SJCRH30 (cell line): ENCODE measurements at regions not wholly inside any gene's neighbourhood (a gene's known extent, or its start where the extent isn't known, plus 50 kb on each side); places are given as distances from the start of the nearest gene placed in this dataset.
A peak's percentile ranks its signal among the peaks of the same experiment; 100 is the strongest.
"Not testable (repeated sequence)": the region's sequence is repeated elsewhere in the genome, so short reads cannot be mapped to it uniquely, and the experiment has no call there.

Experiments used
- DNase-seq, 2 experiments: peaks; one replicate each; pipeline ENCODE4 v3.0.0-alpha.2; 2015 to 2020
- H3K27ac ChIP-seq: fragments of 250-450 bp; sonication (Bioruptor Pico); 2 replicates; pipeline ENCODE4 v1.5.1; 2020; ENCODE audit warnings: mild to moderate bottlenecking, moderate library complexity
- H3K27me3 ChIP-seq: fragments of 250-450 bp; sonication (Bioruptor Pico); 2 replicates; pipeline ENCODE4 v1.5.1; 2020; ENCODE audit warnings: mild to moderate bottlenecking, moderate library complexity
- H3K36me3 ChIP-seq: fragments of 250-450 bp; sonication (Bioruptor Pico); 2 replicates; pipeline ENCODE4 v1.5.1; 2020; ENCODE audit warnings: mild to moderate bottlenecking, moderate library complexity
- H3K4me1 ChIP-seq: fragments of 250-450 bp; sonication (Bioruptor Pico); 2 replicates; pipeline ENCODE4 v1.5.1; 2020; ENCODE audit warnings: mild to moderate bottlenecking, moderate library complexity
- H3K4me3 ChIP-seq: fragments of 250-450 bp; sonication (Bioruptor Pico); 2 replicates; pipeline ENCODE4 v1.5.1; 2020; ENCODE audit warnings: mild to moderate bottlenecking, moderate library complexity
- H3K9me3 ChIP-seq: fragments of 250-450 bp; sonication (Bioruptor Pico); replicated peaks from 2 replicates; pipeline ENCODE4 v1.5.1; 2020; ENCODE audit warnings: mild to moderate bottlenecking, moderate library complexity

GRCh38 chr20:29516847-29517246, 1740.6 kb upstream of the DEFB115 start:
- H3K27ac ChIP-seq, DNase-seq, H3K36me3 ChIP-seq: not testable (repeated sequence)

GRCh38 chr20:29519610-29520241, 1737.7 kb upstream of the DEFB115 start:
- H3K4me3 ChIP-seq, H3K36me3 ChIP-seq, H3K4me1 ChIP-seq, H3K27me3 ChIP-seq, H3K9me3 ChIP-seq, H3K27ac ChIP-seq: not testable (repeated sequence)
- DNase-seq = peak in 1 of 2 experiments; percentile 11

More at GRCh38 chr20:29516847-29517246, 1740.6 kb upstream of the DEFB115 start:
- H3K4me3 ChIP-seq, H3K27me3 ChIP-seq, H3K4me1 ChIP-seq, H3K9me3 ChIP-seq: not testable (repeated sequence)

- H3K4me1 ChIP-seq, H3K36me3 ChIP-seq, H3K27me3 ChIP-seq, H3K27ac ChIP-seq, H3K4me3 ChIP-seq, H3K9me3 ChIP-seq: not testable (repeated sequence)
- DNase-seq = peak in 1 of 2 experiments; percentile 56
Observed at GRCh38 chr20:29533566-29534177, 1723.8 kb upstream of the DEFB115 start.

GRCh38 chr20:29566901-29567635, 1690.4 kb upstream of the DEFB115 start:
- H3K4me3 ChIP-seq, H3K27ac ChIP-seq, H3K9me3 ChIP-seq, H3K27me3 ChIP-seq, DNase-seq, H3K36me3 ChIP-seq, H3K4me1 ChIP-seq: not testable (repeated sequence)

GRCh38 chr20:29567671-29568070, 1689.8 kb upstream of the DEFB115 start:
- H3K27ac ChIP-seq, H3K9me3 ChIP-seq, H3K4me3 ChIP-seq, H3K27me3 ChIP-seq, H3K4me1 ChIP-seq, H3K36me3 ChIP-seq, DNase-seq: not testable (repeated sequence)

- not testable (repeated sequence) for H3K27ac ChIP-seq, H3K27me3 ChIP-seq, DNase-seq
Observed at GRCh38 chr20:29570126-29570525, 1687.3 kb upstream of the DEFB115 start.

GRCh38 chr20:29589530-29589929, 1667.9 kb upstream of the DEFB115 start:
- not testable (repeated sequence) for H3K27me3 ChIP-seq, H3K27ac ChIP-seq, H3K36me3 ChIP-seq, DNase-seq, H3K4me3 ChIP-seq, H3K9me3 ChIP-seq, H3K4me1 ChIP-seq

More at GRCh38 chr20:29570126-29570525, 1687.3 kb upstream of the DEFB115 start:
- H3K4me3 ChIP-seq, H3K9me3 ChIP-seq, H3K36me3 ChIP-seq, H3K4me1 ChIP-seq: not testable (repeated sequence)

- DNase-seq, H3K9me3 ChIP-seq, H3K27ac ChIP-seq, H3K4me1 ChIP-seq, H3K4me3 ChIP-seq, H3K36me3 ChIP-seq, H3K27me3 ChIP-seq: not testable (repeated sequence)
Observed at GRCh38 chr20:29604163-29604562, 1653.3 kb upstream of the DEFB115 start.

- not testable (repeated sequence) for H3K4me1 ChIP-seq, H3K27ac ChIP-seq, H3K27me3 ChIP-seq, H3K4me3 ChIP-seq, H3K36me3 ChIP-seq, H3K9me3 ChIP-seq, DNase-seq
Observed at GRCh38 chr20:29606171-29606570, 1651.3 kb upstream of the DEFB115 start.

GRCh38 chr20:29629395-29629794, 1628.1 kb upstream of the DEFB115 start:
- H3K4me1 ChIP-seq, H3K4me3 ChIP-seq, H3K27ac ChIP-seq, H3K27me3 ChIP-seq, H3K9me3 ChIP-seq, H3K36me3 ChIP-seq, DNase-seq: not testable (repeated sequence)
